CD4-positive, alpha-beta T cell treated with Interleukin-15 for 1 hour (primary cell): ENCODE measurements at regions not wholly inside any gene's neighbourhood (a gene's known extent, or its start where the extent isn't known, plus 50 kb on each side); places are given as distances from the start of the nearest gene placed in this dataset.
"Not testable (repeated sequence)": the region's sequence is repeated elsewhere in the genome, so short reads cannot be mapped to it uniquely, and the experiment has no call there.

Experiments
- DNase-seq: peaks from one replicate; pipeline ENCODE4 v3.0.0-alpha.2; 2020

GRCh38 chr1:196366-196765 lies 255.1 kb downstream of the OR4F29 start:
- not testable (repeated sequence) for DNase-seq

GRCh38 chr1:191296-192049 lies 260.0 kb downstream of the OR4F29 start:
- DNase-seq, result peak; percentile 51

- DNase-seq, result peak; percentile 8
Observed at GRCh38 chr1:190678-191077, 260.8 kb downstream of the OR4F29 start.

- DNase-seq, result not testable (repeated sequence)
Observed at GRCh38 chr1:189915-190314, 261.6 kb downstream of the OR4F29 start.

GRCh38 chr1:189270-189669 lies 262.2 kb downstream of the OR4F29 start:
- not testable (repeated sequence) for DNase-seq

- DNase-seq, result peak; percentile 6
Observed at GRCh38 chr1:187298-187697, 264.2 kb downstream of the OR4F29 start.

- DNase-seq, result not testable (repeated sequence)
Observed at GRCh38 chr1:186691-187131, 264.8 kb downstream of the OR4F29 start.

GRCh38 chr1:186223-186622 lies 265.3 kb downstream of the OR4F29 start:
- DNase-seq, result not testable (repeated sequence)

- DNase-seq, result not testable (repeated sequence)
Observed at GRCh38 chr1:185526-185925, 266.0 kb downstream of the OR4F29 start.

GRCh38 chr1:184336-184686 lies 267.2 kb downstream of the OR4F29 start:
- DNase-seq, result not testable (repeated sequence)

- DNase-seq, result peak; percentile 16
Observed at GRCh38 chr1:183620-184335, 267.7 kb downstream of the OR4F29 start.

- peak; percentile 8 for DNase-seq
Observed at GRCh38 chr1:183081-183480, 268.4 kb downstream of the OR4F29 start.

GRCh38 chr1:182631-183030 lies 268.8 kb downstream of the OR4F29 start:
- not testable (repeated sequence) for DNase-seq

- DNase-seq, result peak; percentile 65
Observed at GRCh38 chr1:181247-182216, 269.9 kb downstream of the OR4F29 start.

- not testable (repeated sequence) for DNase-seq
Observed at GRCh38 chr1:180749-181205, 270.7 kb downstream of the OR4F29 start.

- DNase-seq, result not testable (repeated sequence)
Observed at GRCh38 chr1:138842-139241, 312.6 kb downstream of the OR4F29 start.

- not testable (repeated sequence) for DNase-seq
Observed at GRCh38 chr1:137664-138063, 313.8 kb downstream of the OR4F29 start.

- not testable (repeated sequence) for DNase-seq
Observed at GRCh38 chr1:136344-136932, 315.0 kb downstream of the OR4F29 start.

- not testable (repeated sequence) for DNase-seq
Observed at GRCh38 chr1:134936-135335, 316.5 kb downstream of the OR4F29 start.

- DNase-seq, result not testable (repeated sequence)
Observed at GRCh38 chr1:118440-118839, 333.0 kb downstream of the OR4F29 start.

- DNase-seq, result not testable (repeated sequence)
Observed at GRCh38 chr1:115534-115933, 335.9 kb downstream of the OR4F29 start.

GRCh38 chr1:104776-105175 lies 346.7 kb downstream of the OR4F29 start:
- DNase-seq, result not testable (repeated sequence)
